Astrocyte (in vitro differentiated cells and primary cell): ENCODE measurements at regions not wholly inside any gene's neighbourhood (a gene's known extent, or its start where the extent isn't known, plus 50 kb on each side); places are given as distances from the start of the nearest gene placed in this dataset.

ENCODE experiments used
- DNase-seq: peaks from one replicate; pipeline ENCODE4 v3.0.0-alpha.2; 2010; ENCODE audit warnings: low read depth
- FAIRE-seq: peaks from 2 replicates; lab custom pipeline; 2011; peaks lifted over from hg19 to GRCh38; lab: Jason Lieb, UNC
- H2AFZ ChIP-seq: 2 replicates; pipeline ENCODE4 v1.6.0; 2012; ENCODE audit warnings: low read depth, low read length, inconsistent platforms
- H3K27ac ChIP-seq: 2 replicates; pipeline ENCODE4 v1.5.1; 2011; ENCODE audit warnings: low read depth, low read length, inconsistent platforms
- H3K27me3 ChIP-seq: 2 replicates; pipeline ENCODE4 v1.6.0; 2011; ENCODE audit warnings: low read length, inconsistent platforms; ENCODE audit not compliant: insufficient read depth
- H3K36me3 ChIP-seq: 2 replicates; pipeline ENCODE4 v1.5.1; 2011; ENCODE audit warnings: low read length, inconsistent platforms; ENCODE audit not compliant: insufficient read depth
- H3K4me1 ChIP-seq: 2 replicates; pipeline ENCODE4 v1.5.1; 2011; ENCODE audit warnings: low read length, inconsistent platforms; ENCODE audit not compliant: insufficient read depth
- H3K4me2 ChIP-seq: 2 replicates; pipeline ENCODE4 v1.6.0; 2012; ENCODE audit warnings: low read length, inconsistent platforms
- H3K4me3 ChIP-seq: 2 replicates; pipeline ENCODE4 v1.5.1; 2011; ENCODE audit warnings: low read depth, mild to moderate bottlenecking, low read length, inconsistent platforms; ENCODE audit not compliant: insufficient read depth
- H3K79me2 ChIP-seq: 2 replicates; pipeline ENCODE4 v1.6.0; 2012; ENCODE audit warnings: mild to moderate bottlenecking, low read length, inconsistent platforms; ENCODE audit not compliant: insufficient read depth
- H3K9ac ChIP-seq: 2 replicates; pipeline ENCODE4 v1.6.0; 2012; ENCODE audit warnings: mild to moderate bottlenecking, low read length, inconsistent platforms
- H3K9me3 ChIP-seq: 2 replicates; pipeline ENCODE4 v1.5.1; 2012; ENCODE audit warnings: low read depth, mild to moderate bottlenecking, low read length, inconsistent platforms; ENCODE audit not compliant: insufficient read depth
- H4K20me1 ChIP-seq: 2 replicates; pipeline ENCODE4 v1.6.0; 2012; ENCODE audit warnings: low read length, inconsistent platforms; ENCODE audit not compliant: insufficient read depth
- H3K27ac Mint-ChIP-seq: one replicate; pipeline ENCODE4 v1.8.0; 2021; ENCODE audit warnings: mild to moderate bottlenecking, mixed read lengths; ENCODE audit not compliant: unreplicated experiment
- H3K27me3 Mint-ChIP-seq: one replicate; pipeline ENCODE4 v1.8.0; 2021; ENCODE audit warnings: low read depth, mixed read lengths; ENCODE audit not compliant: unreplicated experiment
- H3K36me3 Mint-ChIP-seq: one replicate; pipeline ENCODE4 v1.8.0; 2021; ENCODE audit warnings: low read depth, mixed read lengths; ENCODE audit not compliant: unreplicated experiment
- H3K4me1 Mint-ChIP-seq: one replicate; pipeline ENCODE4 v1.8.0; 2021; ENCODE audit warnings: low read depth, mixed read lengths; ENCODE audit not compliant: unreplicated experiment
- H3K4me3 Mint-ChIP-seq: one replicate; pipeline ENCODE4 v1.8.0; 2021; ENCODE audit warnings: mild to moderate bottlenecking, moderate library complexity, mixed read lengths; ENCODE audit not compliant: unreplicated experiment
- H3K9me3 Mint-ChIP-seq: one replicate; pipeline ENCODE4 v1.8.0; 2021; ENCODE audit warnings: mild to moderate bottlenecking, mixed read lengths; ENCODE audit not compliant: unreplicated experiment
- CTCF ChIP-seq: IDR thresholded peaks from 2 replicates; pipeline ENCODE4 v1.5.1; 2011; ENCODE audit warnings: low read depth, mild to moderate bottlenecking, inconsistent platforms, low read length, moderate library complexity; ENCODE audit not compliant: insufficient read depth
- EZH2 ChIP-seq: IDR thresholded peaks from 2 replicates; pipeline ENCODE4 v1.6.1; 2012; ENCODE audit warnings: mild to moderate bottlenecking, low read length, inconsistent platforms; ENCODE audit not compliant: insufficient read depth

DNA sequence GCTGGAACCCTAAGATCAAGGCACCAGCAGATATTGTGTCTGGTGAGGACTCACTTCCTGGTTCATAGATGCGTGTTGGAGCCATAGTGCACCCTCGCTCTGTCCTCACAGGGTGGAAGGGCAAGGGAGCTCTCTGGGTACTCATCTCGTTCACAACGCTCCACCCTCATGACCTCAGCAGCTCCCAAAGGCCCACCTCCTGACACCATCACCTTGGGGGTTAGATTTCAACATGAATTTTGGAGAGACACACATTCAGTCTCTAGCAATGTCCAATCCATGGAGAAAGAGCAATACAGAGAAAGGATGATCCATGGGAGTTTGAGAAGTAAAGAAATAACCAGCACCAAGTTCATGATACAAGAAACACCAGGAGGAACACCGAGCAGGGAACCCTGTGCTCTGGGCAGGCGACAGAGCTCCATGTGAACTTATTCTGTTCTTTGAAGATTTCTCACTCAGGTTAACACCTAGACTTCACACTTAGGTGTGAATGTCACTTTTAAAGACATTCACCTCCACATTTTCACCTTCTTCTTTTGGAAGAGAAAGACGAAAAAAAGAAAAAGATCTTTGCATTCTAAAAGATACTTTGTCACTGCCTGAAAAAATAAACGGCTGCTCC lies 171.8 kb upstream of the FAM9B start:
- H3K36me3 Mint-ChIP-seq = no peaks in the 10 kb centered on the region
- DNase-seq (no peak), FAIRE-seq (peak; percentile 65)
- H3K27ac Mint-ChIP-seq = no peak overlapping the region
- Histone ChIP-seq H3K36me3 (no peaks in the 10 kb centered on the region), H3K79me2 (no peaks in the 10 kb centered on the region), H3K9ac (no peak overlapping the region), H3K4me2 (no peak overlapping the region), H2AFZ (no peak overlapping the region), H3K27me3 (no peaks in the 10 kb centered on the region), H4K20me1 (no peaks in the 10 kb centered on the region), H3K4me3 (no peak overlapping the region), H3K4me1 (no peaks in the 10 kb centered on the region), H3K9me3 (no peaks in the 10 kb centered on the region), H3K27ac (no peak overlapping the region)
- H3K4me3 Mint-ChIP-seq = no peak overlapping the region
- TF ChIP-seq CTCF = no peak
- no peak for TF ChIP-seq EZH2
- no peaks in the 10 kb centered on the region for H3K9me3 Mint-ChIP-seq
- no peaks in the 10 kb centered on the region for H3K4me1 Mint-ChIP-seq
- peaks cover 11% of the 10 kb centered on the region for H3K27me3 Mint-ChIP-seq

- H3K4me2 ChIP-seq = peak overlapping the region; percentile 59
- FAIRE-seq (no peak), DNase-seq (no peak)
- H3K9ac ChIP-seq = no peak overlapping the region
- no peak overlapping the region for H3K27ac ChIP-seq
- H3K36me3 ChIP-seq = no peaks in the 10 kb centered on the region
- no peak overlapping the region for H2AFZ ChIP-seq
- H3K27ac Mint-ChIP-seq = no peak overlapping the region
- H3K36me3 Mint-ChIP-seq = no peaks in the 10 kb centered on the region
- H3K9me3 Mint-ChIP-seq = no peaks in the 10 kb centered on the region
- no peaks in the 10 kb centered on the region for H3K4me1 Mint-ChIP-seq
- H3K27me3 ChIP-seq = no peaks in the 10 kb centered on the region
- H3K4me3 ChIP-seq = peak overlapping the region; percentile 10
- H3K27me3 Mint-ChIP-seq = peaks cover 11% of the 10 kb centered on the region
- no peaks in the 10 kb centered on the region for H3K79me2 ChIP-seq
- no peak for TF ChIP-seq CTCF
- H3K4me1 ChIP-seq = no peaks in the 10 kb centered on the region
- no peaks in the 10 kb centered on the region for H3K9me3 ChIP-seq
- H3K4me3 Mint-ChIP-seq = no peak overlapping the region
- no peaks in the 10 kb centered on the region for H4K20me1 ChIP-seq
Observed at GRCh38 chrX:9207142-9207541, 173.2 kb upstream of the FAM9B start.

- Histone ChIP-seq H3K4me2 (no peak overlapping the region), H3K9ac (no peak overlapping the region), H2AFZ (no peak overlapping the region), H3K27ac (no peak overlapping the region), H4K20me1 (no peaks in the 10 kb centered on the region), H3K4me1 (no peaks in the 10 kb centered on the region), H3K36me3 (no peaks in the 10 kb centered on the region), H3K79me2 (no peaks in the 10 kb centered on the region), H3K4me3 (no peak overlapping the region), H3K27me3 (no peaks in the 10 kb centered on the region), H3K9me3 (no peaks in the 10 kb centered on the region)
- no peaks in the 10 kb centered on the region for H3K4me1 Mint-ChIP-seq
- H3K9me3 Mint-ChIP-seq = no peaks in the 10 kb centered on the region
- H3K27ac Mint-ChIP-seq = no peak overlapping the region
- DNase-seq (no peak), FAIRE-seq (no peak)
- no peak overlapping the region for H3K4me3 Mint-ChIP-seq
- H3K27me3 Mint-ChIP-seq = peaks cover 17% of the 10 kb centered on the region
- TF ChIP-seq CTCF = no peak
- H3K36me3 Mint-ChIP-seq = no peaks in the 10 kb centered on the region
Observed at GRCh38 chrX:9211269-9211668, 177.3 kb upstream of the FAM9B start.
